GM12878 (cell line): ENCODE measurements at regions not wholly inside any gene's neighbourhood (a gene's known extent, or its start where the extent isn't known, plus 50 kb on each side); places are given as distances from the start of the nearest gene placed in this dataset.

ENCODE experiments used
- ATAC-seq: fragments of 200-7000 bp; cut with Tn5 transposase; 3 replicates; pipeline ENCODE4 v1.9.1; 2020; ENCODE audit warnings: mild to moderate bottlenecking, moderate library complexity
- BruUV-seq: library from RNA; stranded (reverse); fragments of 400-500 nt; replicated peaks from 2 replicates; lab custom pipeline; 2021; lab: Mats Ljungman, UMichigan
- CTCF ChIA-PET: fragments of 300-600 bp; sonication (Branson Sonifier 250); formaldehyde crosslinking; extraction: SDS; loops from one replicate; lab custom pipeline; 2021; ENCODE audit warnings: inconsistent platforms; lab: Yijun Ruan, JAX
- POLR2A ChIA-PET: fragments of 350-600 bp; formaldehyde crosslinking; extraction: SDS; loops from one replicate; lab custom pipeline; 2021; ENCODE audit warnings: inconsistent platforms; lab: Charles Lee
- RAD21 ChIA-PET: fragments of 300-600 bp; sonication (Branson Sonifier 250); formaldehyde crosslinking; loops from one replicate; lab custom pipeline; 2023; ENCODE audit warnings: antibody characterized with exemption; ENCODE audit not compliant: unreplicated experiment; lab: Charles Lee
- SMC1A ChIA-PET: fragments of 300-600 bp; sonication (Branson Sonifier 250); formaldehyde crosslinking; loops from one replicate; lab custom pipeline; 2023; ENCODE audit not compliant: unreplicated experiment, uncharacterized antibody; lab: Charles Lee
- DNase-seq: peaks from one replicate; pipeline ENCODE4 v3.0.0-alpha.2; 2011; ENCODE audit warnings: low read depth, low spot score
- FAIRE-seq: peaks from 3 replicates; lab custom pipeline; 2011; peaks lifted over from hg19 to GRCh38; lab: Jason Lieb, UNC
- H2AFZ ChIP-seq: 2 replicates; pipeline ENCODE4 v1.6.0; 2011; ENCODE audit warnings: low read depth, low read length, control low read depth; ENCODE audit not compliant: control insufficient read depth
- H3K27ac ChIP-seq: 2 replicates; pipeline ENCODE4 v1.5.1; 2011; ENCODE audit warnings: control low read depth; ENCODE audit not compliant: control insufficient read depth, insufficient read depth
- H3K27me3 ChIP-seq, 2 experiments: replicated peaks in 1 of 2; 2 replicates each; pipeline versions ENCODE4 v1.6.0 to v1.6.1; 2011; ENCODE audit warnings: low read length in 1 of 2; ENCODE audit not compliant: control insufficient read depth in 2 of 2, insufficient read depth in 2 of 2
- H3K36me3 ChIP-seq, 2 experiments: 2 replicates each; pipeline ENCODE4 v1.5.1; 2011; ENCODE audit warnings: low read length in 1 of 2; ENCODE audit not compliant: control insufficient read depth in 2 of 2, insufficient read depth in 2 of 2
- H3K4me1 ChIP-seq: 2 replicates; pipeline ENCODE4 v1.6.1; 2011; ENCODE audit warnings: mild to moderate bottlenecking, low read length, moderate library complexity, mixed read lengths; ENCODE audit not compliant: control insufficient read depth, insufficient read depth
- H3K4me2 ChIP-seq: 2 replicates; pipeline ENCODE4 v1.6.0; 2011; ENCODE audit warnings: control low read depth; ENCODE audit not compliant: control insufficient read depth, insufficient read depth
- H3K4me3 ChIP-seq: fragments of 200-600 bp; sonication (generic); 2 replicates; pipeline ENCODE4 v1.5.1; 2016
- H3K79me2 ChIP-seq: 2 replicates; pipeline ENCODE4 v1.6.0; 2011; ENCODE audit warnings: low read length; ENCODE audit not compliant: control insufficient read depth, insufficient read depth
- H3K9ac ChIP-seq: 2 replicates; pipeline ENCODE4 v1.8.0; 2011; ENCODE audit warnings: low read length, control low read depth, mixed read lengths; ENCODE audit not compliant: control insufficient read depth, insufficient read depth
- H3K9me3 ChIP-seq: replicated peaks from 3 replicates; pipeline ENCODE4 v1.5.1; 2011; ENCODE audit warnings: mild to moderate bottlenecking, low read length; ENCODE audit not compliant: control insufficient read depth, insufficient read depth
- H4K20me1 ChIP-seq: 2 replicates; pipeline ENCODE4 v1.6.0; 2011; ENCODE audit not compliant: control insufficient read depth, insufficient read depth
- BHLHE40 ChIP-seq, 2 experiments: fragments of 450-650 bp in 1 of 2; IDR thresholded peaks; 2 replicates each; pipeline ENCODE4 v1.6.1; 2011 to 2017; ENCODE audit warnings: low read depth in 2 of 2, borderline replicate concordance in 1 of 2, improper control_type of control experiment in 1 of 2, low read length in 1 of 2, mild to moderate bottlenecking in 1 of 2
- IKZF1 ChIP-seq: fragments of 450-650 bp; conservative IDR thresholded peaks from 2 replicates; pipeline ENCODE4 v1.6.1; 2017; ENCODE audit warnings: antibody characterized with exemption, mild to moderate bottlenecking
- RUNX3 ChIP-seq: IDR thresholded peaks from 2 replicates; pipeline ENCODE4 v1.6.1; 2012; ENCODE audit warnings: low read length, inconsistent platforms
- SMARCA5 ChIP-seq: fragments of 450-650 bp; IDR thresholded peaks from 2 replicates; pipeline ENCODE4 v1.6.1; 2017; ENCODE audit warnings: mild to moderate bottlenecking
- SREBF2 ChIP-seq: IDR thresholded peaks from 2 replicates; pipeline ENCODE4 v1.6.1; 2012; ENCODE audit warnings: mild to moderate bottlenecking, low read length
- SRF ChIP-seq, 2 experiments: IDR thresholded peaks; 2 replicates each; pipeline ENCODE4 v1.6.1; 2011; ENCODE audit warnings: low read depth in 2 of 2, low read length in 2 of 2, mild to moderate bottlenecking in 1 of 2, moderate library complexity in 1 of 2
- ZNF207 ChIP-seq: fragments of 450-650 bp; IDR thresholded peaks from 2 replicates; pipeline ENCODE4 v1.6.1; 2014; ENCODE audit warnings: antibody characterized with exemption, mild to moderate bottlenecking, borderline replicate concordance
- WGBS: methylation state at CpG from one replicate; pipeline ENCODE4 v1.1.6; 2016; ENCODE audit warnings: low lambda C conversion rate; ENCODE audit not compliant: insufficient replicate concordance, insufficient coverage; ENCODE audit errors: missing lambda C conversion rate; 5-methylcytosine and 5-hydroxymethylcytosine counted together
- in situ Hi-C: fragments of 300-500 bp; cut with MboI; formaldehyde crosslinking; loops from 9 replicates; pipeline ENCODE4 v1.14.3; 2018; ENCODE audit warnings: mixed read lengths
- intact Hi-C: fragments of 100-400 bp; cut with micrococcal nuclease; formaldehyde crosslinking; loops from one replicate; pipeline ENCODE4 v1.14.2; 2022; ENCODE audit not compliant: unreplicated experiment
- TF ChIP-seq, protein P1 (sequence below): IDR thresholded peaks from 2 replicates; pipeline ENCODE4 v1.6.1; 2011; ENCODE audit warnings: mild to moderate bottlenecking, low read depth, low read length, moderate library complexity; ENCODE audit not compliant: insufficient replicate concordance
- TF ChIP-seq, protein P2 (sequence below): fragments of 450-650 bp; IDR thresholded peaks from 2 replicates; pipeline ENCODE4 v1.6.1; 2017; ENCODE audit warnings: mild to moderate bottlenecking, moderate library complexity
- TF ChIP-seq, protein P3 (sequence below): fragments of 450-650 bp; conservative IDR thresholded peaks from 2 replicates; pipeline ENCODE4 v1.6.1; 2017; ENCODE audit warnings: mild to moderate bottlenecking, moderate library complexity
- TF ChIP-seq, protein P4 (sequence below): fragments of 450-650 bp; IDR thresholded peaks from 2 replicates; pipeline ENCODE4 v1.6.1; 2017; ENCODE audit warnings: mild to moderate bottlenecking, moderate library complexity
- TF ChIP-seq, protein P5 (sequence below): IDR thresholded peaks from 2 replicates; pipeline ENCODE4 v1.6.1; 2012; ENCODE audit warnings: low read depth, low read length, improper control_type of control experiment

DNA sequence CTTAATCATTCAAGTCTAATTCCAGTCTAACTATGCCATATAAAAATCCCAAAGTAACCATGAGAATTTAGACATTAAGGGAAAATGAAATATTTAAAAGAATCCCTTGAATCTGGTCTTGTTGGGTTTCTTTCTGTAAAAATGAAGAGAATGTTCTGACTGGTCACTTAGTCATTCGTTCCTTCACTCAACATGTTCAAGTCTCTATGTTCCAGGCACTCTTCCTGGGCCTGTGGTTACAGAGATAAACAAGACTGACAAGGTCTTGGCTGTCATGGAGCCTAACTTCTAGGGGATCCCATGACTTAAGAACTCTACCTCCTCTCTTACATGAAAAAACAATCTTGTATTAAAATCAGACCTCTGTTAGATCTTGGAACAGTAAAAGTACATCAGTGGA, 638.6 kb upstream of the TBL1XR1 start:
- Histone ChIP-seq H3K9me3 (no peaks in the 10 kb centered on the region), H3K4me2 (no peak overlapping the region), H3K36me3 (no peaks in the 10 kb centered on the region), H3K27ac (no peak overlapping the region), H3K4me1 (no peaks in the 10 kb centered on the region), H4K20me1 (no peaks in the 10 kb centered on the region), H2AFZ (no peak overlapping the region), H3K79me2 (no peaks in the 10 kb centered on the region), H3K4me3 (no peak overlapping the region), H3K9ac (no peak overlapping the region), H3K27me3 (no peaks in the 10 kb centered on the region; a peak in 2 of 4 replicates)
- no peak for ATAC-seq
- ChIA-PET POLR2A (no interaction called here), SMC1A (no interaction called here), CTCF (no interaction called here), RAD21 (no interaction called here)
- FAIRE-seq, result no peak
- DNase-seq, result no peak
- WGBS, result 0% methylated on average over 1 of the region's 1 CpG
- in situ Hi-C loops, result no loop called here
- intact Hi-C loops, result no loop called here
- no TSS peak for BruUV-seq
- TF ChIP-seq IKZF1, result no peak
- TF ChIP-seq, protein P1, sequence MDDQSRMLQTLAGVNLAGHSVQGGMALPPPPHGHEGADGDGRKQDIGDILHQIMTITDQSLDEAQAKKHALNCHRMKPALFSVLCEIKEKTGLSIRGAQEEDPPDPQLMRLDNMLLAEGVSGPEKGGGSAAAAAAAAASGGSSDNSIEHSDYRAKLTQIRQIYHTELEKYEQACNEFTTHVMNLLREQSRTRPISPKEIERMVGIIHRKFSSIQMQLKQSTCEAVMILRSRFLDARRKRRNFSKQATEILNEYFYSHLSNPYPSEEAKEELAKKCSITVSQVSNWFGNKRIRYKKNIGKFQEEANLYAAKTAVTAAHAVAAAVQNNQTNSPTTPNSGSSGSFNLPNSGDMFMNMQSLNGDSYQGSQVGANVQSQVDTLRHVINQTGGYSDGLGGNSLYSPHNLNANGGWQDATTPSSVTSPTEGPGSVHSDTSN, result no peak
- no peak for TF ChIP-seq SREBF2
- no peak for TF ChIP-seq SRF (IDR thresholded peaks at IDR 0.05; ENCODE audit: low read depth in 2 of 2, low read length in 2 of 2)
- TF ChIP-seq, protein P2, sequence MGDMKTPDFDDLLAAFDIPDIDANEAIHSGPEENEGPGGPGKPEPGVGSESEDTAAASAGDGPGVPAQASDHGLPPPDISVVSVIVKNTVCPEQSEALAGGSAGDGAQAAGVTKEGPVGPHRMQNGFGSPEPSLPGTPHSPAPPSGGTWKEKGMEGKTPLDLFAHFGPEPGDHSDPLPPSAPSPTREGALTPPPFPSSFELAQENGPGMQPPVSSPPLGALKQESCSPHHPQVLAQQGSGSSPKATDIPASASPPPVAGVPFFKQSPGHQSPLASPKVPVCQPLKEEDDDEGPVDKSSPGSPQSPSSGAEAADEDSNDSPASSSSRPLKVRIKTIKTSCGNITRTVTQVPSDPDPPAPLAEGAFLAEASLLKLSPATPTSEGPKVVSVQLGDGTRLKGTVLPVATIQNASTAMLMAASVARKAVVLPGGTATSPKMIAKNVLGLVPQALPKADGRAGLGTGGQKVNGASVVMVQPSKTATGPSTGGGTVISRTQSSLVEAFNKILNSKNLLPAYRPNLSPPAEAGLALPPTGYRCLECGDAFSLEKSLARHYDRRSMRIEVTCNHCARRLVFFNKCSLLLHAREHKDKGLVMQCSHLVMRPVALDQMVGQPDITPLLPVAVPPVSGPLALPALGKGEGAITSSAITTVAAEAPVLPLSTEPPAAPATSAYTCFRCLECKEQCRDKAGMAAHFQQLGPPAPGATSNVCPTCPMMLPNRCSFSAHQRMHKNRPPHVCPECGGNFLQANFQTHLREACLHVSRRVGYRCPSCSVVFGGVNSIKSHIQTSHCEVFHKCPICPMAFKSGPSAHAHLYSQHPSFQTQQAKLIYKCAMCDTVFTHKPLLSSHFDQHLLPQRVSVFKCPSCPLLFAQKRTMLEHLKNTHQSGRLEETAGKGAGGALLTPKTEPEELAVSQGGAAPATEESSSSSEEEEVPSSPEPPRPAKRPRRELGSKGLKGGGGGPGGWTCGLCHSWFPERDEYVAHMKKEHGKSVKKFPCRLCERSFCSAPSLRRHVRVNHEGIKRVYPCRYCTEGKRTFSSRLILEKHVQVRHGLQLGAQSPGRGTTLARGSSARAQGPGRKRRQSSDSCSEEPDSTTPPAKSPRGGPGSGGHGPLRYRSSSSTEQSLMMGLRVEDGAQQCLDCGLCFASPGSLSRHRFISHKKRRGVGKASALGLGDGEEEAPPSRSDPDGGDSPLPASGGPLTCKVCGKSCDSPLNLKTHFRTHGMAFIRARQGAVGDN, result no peak
- no peak for TF ChIP-seq SMARCA5
- no peak for TF ChIP-seq ZNF207
- TF ChIP-seq RUNX3, result no peak
- TF ChIP-seq BHLHE40 (IDR thresholded peaks at IDR 0.05; ENCODE audit: borderline replicate concordance in 1 of 2, low read depth in 2 of 2, low read length in 1 of 2), result no peak
- TF ChIP-seq, protein P3, sequence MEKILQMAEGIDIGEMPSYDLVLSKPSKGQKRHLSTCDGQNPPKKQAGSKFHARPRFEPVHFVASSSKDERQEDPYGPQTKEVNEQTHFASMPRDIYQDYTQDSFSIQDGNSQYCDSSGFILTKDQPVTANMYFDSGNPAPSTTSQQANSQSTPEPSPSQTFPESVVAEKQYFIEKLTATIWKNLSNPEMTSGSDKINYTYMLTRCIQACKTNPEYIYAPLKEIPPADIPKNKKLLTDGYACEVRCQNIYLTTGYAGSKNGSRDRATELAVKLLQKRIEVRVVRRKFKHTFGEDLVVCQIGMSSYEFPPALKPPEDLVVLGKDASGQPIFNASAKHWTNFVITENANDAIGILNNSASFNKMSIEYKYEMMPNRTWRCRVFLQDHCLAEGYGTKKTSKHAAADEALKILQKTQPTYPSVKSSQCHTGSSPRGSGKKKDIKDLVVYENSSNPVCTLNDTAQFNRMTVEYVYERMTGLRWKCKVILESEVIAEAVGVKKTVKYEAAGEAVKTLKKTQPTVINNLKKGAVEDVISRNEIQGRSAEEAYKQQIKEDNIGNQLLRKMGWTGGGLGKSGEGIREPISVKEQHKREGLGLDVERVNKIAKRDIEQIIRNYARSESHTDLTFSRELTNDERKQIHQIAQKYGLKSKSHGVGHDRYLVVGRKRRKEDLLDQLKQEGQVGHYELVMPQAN, result no peak
- TF ChIP-seq, protein P4, sequence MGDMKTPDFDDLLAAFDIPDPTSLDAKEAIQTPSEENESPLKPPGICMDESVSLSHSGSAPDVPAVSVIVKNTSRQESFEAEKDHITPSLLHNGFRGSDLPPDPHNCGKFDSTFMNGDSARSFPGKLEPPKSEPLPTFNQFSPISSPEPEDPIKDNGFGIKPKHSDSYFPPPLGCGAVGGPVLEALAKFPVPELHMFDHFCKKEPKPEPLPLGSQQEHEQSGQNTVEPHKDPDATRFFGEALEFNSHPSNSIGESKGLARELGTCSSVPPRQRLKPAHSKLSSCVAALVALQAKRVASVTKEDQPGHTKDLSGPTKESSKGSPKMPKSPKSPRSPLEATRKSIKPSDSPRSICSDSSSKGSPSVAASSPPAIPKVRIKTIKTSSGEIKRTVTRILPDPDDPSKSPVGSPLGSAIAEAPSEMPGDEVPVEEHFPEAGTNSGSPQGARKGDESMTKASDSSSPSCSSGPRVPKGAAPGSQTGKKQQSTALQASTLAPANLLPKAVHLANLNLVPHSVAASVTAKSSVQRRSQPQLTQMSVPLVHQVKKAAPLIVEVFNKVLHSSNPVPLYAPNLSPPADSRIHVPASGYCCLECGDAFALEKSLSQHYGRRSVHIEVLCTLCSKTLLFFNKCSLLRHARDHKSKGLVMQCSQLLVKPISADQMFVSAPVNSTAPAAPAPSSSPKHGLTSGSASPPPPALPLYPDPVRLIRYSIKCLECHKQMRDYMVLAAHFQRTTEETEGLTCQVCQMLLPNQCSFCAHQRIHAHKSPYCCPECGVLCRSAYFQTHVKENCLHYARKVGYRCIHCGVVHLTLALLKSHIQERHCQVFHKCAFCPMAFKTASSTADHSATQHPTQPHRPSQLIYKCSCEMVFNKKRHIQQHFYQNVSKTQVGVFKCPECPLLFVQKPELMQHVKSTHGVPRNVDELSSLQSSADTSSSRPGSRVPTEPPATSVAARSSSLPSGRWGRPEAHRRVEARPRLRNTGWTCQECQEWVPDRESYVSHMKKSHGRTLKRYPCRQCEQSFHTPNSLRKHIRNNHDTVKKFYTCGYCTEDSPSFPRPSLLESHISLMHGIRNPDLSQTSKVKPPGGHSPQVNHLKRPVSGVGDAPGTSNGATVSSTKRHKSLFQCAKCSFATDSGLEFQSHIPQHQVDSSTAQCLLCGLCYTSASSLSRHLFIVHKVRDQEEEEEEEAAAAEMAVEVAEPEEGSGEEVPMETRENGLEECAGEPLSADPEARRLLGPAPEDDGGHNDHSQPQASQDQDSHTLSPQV, result no peak
- TF ChIP-seq, protein P5, sequence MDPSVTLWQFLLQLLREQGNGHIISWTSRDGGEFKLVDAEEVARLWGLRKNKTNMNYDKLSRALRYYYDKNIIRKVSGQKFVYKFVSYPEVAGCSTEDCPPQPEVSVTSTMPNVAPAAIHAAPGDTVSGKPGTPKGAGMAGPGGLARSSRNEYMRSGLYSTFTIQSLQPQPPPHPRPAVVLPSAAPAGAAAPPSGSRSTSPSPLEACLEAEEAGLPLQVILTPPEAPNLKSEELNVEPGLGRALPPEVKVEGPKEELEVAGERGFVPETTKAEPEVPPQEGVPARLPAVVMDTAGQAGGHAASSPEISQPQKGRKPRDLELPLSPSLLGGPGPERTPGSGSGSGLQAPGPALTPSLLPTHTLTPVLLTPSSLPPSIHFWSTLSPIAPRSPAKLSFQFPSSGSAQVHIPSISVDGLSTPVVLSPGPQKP, result no peak
